NCI-H2081 (cell line): ENCODE measurements at regions not wholly inside any gene's neighbourhood (a gene's known extent, or its start where the extent isn't known, plus 50 kb on each side); places are given as distances from the start of the nearest gene placed in this dataset.

Source experiments
- DNase-seq, 2 experiments: peaks; one replicate each; lab custom pipeline; 2025; lab: John Stamatoyannopoulos, UW

DNA sequence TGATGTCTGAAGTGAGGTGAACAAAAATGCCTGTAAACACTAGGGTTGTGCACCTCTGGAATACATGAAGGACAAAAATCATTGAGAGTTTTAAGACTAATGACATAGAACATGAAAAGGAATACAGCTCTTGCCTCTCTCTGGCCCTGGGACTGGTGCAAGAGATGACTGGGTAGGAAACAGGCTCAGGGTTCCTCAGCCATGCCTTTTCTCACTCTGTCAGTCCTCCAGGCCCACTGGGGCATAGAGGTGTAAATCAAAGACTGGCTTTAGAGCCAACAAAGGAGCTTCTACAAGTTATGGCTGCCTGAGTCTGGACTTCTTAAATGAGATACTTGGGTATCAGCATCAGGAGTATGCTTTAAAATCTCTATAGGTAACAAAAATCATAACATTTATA lies 554.7 kb upstream of the KCNMB2 start:
- DNase-seq = no peak

DNA sequence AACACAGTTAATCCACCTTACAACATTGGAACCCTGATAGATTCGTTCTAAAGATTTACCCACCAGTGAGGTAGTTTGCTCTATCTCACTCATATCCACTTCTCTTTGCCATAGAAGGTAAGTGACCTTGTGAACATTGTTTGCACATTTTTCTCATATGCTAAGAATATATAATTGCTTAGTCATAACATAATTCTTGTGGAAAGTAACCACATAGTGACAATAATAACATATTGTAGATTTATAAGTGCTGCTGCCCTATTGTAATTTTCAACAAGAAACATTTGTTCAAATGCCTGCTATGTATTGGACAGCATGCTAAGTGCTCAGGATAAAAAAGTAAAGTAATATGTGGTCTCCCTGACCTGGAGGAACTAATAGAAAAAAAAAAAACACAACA lies 554.2 kb upstream of the KCNMB2 start:
- no peak for DNase-seq

DNA sequence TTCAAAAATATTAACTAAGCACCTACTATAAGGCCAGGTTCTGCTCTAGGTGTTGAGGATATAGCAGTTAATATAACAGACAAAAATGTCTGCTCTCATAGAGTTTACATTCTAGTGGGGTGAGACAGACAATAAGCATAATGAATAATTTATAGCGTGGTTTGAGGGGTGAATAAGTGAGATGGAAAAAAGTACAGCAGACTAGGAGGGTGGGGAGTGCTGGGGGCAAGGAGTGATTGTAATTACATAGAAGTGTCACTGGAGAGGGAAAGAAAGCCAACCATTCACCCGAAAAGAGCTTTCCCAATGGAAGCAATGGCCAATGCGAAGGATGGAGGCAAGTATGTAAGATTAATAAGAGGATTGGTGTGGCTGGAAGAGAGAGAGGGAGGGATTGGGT lies 552.9 kb upstream of the KCNMB2 start:
- DNase-seq = no peak

DNA sequence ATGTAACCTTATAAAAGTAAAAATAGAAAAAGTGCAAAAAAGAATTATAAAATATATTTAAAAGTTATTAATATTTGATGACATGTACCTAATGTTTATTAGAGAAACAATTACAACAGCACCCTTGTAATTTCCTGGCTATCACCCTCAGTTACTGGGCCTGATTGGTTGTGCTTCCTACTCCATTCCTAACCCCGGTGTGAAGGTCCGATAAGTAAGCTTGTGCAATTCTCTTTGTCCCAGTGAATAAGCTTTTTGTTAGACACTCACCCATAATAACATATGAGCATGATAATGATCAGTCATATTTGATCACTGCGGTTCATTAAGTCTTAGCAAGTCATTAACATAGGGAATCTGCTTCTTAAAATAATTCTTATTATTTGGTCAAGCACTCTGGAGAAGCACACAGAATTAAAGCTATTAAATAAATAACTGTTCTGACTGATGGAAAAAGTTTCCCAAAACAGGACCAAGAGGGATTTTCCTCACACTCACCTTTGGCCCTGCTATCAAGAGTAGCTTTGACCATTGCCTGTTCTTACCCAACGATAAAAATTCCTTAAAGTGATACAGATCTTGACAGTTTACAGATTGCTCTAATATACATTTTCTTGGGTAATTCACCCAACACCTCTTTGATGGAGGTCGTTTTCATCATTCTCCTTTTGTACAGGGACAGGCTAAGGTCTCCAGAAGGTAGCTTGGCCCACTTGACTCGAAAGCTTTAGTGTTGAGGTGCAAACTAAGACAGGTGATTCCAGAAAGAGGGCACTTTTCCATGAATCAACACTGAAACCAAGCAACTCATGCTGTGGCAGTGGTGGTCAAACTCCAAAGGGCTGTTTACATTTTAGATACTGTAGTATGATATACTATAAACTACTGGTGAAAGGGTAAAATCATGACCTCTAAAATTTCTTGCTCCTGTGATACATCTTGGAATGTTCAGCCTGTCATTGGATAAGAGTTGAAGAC lies 543.0 kb upstream of the KCNMB2 start:
- DNase-seq = no peak

DNA sequence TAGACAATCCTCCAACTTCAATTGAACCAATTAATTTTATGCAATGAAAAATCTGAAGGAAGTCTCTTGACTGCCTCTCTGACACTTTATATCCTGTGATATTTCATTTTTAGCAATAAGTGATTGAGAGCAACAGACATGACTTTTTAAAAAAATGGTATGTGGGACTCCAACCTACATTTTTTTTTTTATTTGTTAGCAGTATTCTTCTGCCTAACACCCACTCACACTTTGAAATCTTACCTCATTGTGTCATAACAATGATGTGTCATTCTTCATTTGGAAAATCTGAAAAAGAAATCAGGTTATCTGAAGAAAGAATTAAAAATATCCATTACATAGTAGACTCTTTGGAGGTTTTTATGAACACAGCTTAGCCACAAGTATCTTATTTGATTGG lies 541.3 kb upstream of the KCNMB2 start:
- DNase-seq = no peak

DNA sequence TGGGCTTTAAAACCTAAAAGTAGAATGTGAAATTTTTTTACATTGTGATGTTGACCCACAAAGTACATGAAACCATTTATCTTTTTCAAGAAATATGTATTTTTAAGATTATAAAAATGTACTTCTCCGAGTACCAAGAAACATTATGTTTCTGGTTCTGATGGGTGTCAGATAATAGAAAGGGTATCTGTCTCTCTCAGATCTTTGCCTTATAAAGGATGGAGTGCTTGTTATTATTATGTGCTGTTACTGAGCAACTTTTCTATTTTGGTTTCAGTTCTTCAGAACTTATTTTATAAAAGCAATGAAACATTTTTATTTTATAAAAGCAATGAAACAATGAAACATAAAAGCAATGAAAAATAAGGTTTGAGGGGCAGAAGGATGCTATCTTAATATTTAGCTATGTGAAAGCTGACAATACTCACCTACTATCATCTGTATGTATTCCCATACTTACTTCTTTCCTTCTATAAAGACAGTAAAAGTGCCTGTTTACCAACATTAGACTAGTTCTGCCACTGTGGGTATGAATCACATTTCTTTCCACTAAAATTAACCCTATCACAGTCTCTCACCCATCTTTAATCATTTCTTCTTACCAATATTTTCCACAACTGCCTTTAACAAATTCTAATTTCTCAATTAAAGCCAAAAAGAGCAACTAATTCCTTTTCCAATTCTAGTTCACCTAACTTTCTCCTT lies 540.7 kb upstream of the KCNMB2 start:
- no peak for DNase-seq

DNA sequence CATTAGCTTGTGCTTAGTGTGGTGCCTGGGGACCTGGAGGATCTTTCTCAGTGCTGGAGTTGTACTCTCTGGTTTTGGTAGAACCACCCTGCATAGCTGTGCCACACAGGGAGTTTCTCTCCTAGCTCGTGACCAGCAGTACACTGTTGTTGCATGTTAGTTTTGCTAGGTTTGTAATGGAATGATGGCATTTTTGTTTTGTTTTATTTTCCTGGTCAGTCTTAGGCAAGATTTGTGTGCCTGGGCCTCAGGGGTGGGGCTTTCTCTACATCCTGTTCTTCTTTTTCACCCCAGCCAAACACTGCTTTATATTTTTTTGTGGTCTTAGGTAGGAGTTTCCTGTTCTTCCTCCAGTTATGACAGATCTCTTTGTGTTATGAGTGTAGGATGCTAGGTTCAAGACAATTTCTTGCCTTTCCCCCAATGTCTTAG lies 534.5 kb upstream of the KCNMB2 start:
- no peak for DNase-seq

DNA sequence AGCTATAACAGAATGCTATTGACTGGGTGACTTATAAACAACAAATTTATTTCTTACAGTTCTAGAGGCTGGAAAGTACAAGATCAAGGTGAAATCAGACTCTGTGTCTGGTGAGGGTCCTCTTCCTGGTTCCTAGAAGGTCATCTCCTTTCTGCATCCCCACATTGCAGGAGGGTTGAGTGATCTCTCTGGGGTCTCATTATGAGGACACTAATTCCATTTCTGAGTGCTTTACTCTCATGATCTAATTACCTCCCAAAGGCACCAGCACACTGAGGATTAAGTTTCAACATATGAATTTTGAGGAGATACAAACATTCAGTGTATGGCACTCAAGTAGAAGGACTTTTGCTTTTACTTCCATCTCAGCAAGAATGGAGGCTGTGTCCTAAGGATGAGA lies 534.1 kb upstream of the KCNMB2 start:
- no peak for DNase-seq

DNA sequence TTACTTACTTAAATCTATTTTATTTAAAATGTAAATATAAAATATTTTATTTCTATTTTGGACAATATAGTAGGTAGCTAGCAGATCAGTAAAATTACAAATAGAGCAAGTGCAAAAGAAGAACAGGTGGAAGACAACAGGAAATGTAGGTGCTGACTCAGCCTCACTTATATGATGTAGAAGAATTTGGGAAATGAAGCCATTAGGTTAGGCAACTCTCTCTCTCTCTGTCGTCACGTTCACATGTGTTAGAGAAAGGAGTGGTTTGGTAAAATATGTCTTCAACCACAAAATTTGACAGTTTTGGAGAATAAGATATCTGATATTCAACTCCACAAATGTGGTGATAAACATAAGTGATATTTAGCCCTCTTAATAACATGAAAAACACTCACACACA lies 532.5 kb upstream of the KCNMB2 start:
- no peak for DNase-seq

DNA sequence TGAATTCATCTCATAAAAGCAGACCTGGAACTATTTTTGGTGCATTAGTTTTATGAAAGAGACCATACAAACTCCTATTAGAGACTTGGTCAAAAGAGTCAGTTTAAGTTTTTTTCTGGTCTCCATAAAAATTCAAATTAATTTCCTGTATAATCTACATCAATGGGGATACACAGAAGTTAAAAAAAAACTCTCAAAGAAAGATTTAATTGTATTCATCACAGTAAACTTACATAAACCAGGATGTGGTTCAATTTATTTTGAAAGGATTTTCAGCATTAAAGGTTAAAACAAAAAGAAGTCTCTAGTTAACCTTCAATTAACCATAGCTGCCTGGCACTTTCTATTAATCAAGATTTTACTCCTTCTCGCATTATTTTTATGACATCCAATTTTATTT lies 530.3 kb upstream of the KCNMB2 start:
- DNase-seq = no peak

DNA sequence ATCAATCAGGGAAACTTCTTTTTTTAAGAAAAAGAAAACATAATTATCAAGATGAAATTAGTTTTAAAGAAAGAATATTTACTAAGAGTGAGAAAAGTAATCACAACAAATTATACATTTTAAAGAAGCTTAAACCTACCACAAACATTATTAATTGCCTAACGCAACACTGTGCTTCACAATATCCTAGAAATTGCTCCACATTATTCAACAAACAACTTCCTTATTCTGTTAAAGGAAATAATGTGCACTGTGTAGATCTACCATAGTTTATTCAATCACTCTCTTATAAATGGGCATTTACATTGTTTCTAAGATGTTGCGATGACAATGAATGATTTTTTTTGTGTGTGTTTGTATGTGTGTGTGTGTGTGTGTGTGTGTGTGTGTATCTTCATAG lies 525.9 kb upstream of the KCNMB2 start:
- no peak for DNase-seq

DNA sequence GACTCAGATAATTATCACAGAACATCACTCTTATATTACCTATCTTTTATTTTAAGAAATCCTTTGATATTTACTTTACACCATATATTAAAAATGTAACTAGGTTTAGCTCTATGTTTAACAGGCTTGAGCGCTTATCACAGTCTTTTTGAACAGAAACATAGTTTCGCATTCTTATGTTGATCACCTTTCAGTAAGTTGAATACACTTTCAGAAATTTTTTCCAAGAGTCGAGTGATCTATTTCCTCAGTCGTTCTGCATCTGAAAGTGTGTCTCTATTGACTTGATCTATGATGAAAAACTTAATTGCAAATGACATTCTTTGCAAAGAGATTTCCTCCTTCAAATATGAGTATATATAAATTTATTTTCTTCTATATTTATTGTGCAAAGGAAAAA lies 516.6 kb upstream of the KCNMB2 start:
- DNase-seq = no peak

DNA sequence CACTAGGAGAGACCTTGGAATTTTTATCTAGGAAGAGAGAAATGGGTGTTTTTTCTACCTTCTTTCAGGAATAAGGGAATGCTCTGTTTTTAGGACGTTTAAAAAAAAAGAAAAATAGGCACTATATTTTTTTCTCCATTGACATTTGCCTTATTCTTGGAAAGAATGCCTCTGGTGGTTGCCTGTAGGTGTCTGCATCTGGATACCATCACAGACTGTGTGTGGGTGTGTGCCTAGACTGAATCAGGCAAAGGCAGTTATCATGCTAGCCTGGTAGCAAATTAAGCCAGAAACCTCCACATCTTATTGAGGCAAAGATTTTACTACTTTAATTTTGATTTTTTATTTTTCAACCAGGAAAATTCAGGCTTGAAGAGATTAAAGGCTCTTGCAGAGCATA lies 513.6 kb upstream of the KCNMB2 start:
- DNase-seq = no peak

DNA sequence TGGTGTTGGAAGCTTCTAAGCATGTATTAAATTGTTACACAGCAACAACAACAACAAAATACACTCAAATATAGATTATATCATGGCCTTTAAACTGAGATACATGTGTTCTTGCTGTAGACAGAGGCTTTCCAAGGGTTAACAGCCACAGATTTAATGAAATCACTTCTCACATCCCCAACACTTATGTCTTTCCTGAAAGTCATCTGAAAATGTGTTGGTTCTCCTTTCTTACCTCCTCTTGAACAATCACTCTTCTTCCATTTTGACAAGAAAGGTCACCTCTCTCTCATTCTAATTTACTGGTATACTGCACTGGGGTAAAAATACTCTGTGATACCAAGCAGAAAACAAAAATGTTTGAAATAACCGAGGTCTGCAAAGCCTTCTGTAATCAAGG lies 507.3 kb upstream of the KCNMB2 start:
- no peak for DNase-seq

DNA sequence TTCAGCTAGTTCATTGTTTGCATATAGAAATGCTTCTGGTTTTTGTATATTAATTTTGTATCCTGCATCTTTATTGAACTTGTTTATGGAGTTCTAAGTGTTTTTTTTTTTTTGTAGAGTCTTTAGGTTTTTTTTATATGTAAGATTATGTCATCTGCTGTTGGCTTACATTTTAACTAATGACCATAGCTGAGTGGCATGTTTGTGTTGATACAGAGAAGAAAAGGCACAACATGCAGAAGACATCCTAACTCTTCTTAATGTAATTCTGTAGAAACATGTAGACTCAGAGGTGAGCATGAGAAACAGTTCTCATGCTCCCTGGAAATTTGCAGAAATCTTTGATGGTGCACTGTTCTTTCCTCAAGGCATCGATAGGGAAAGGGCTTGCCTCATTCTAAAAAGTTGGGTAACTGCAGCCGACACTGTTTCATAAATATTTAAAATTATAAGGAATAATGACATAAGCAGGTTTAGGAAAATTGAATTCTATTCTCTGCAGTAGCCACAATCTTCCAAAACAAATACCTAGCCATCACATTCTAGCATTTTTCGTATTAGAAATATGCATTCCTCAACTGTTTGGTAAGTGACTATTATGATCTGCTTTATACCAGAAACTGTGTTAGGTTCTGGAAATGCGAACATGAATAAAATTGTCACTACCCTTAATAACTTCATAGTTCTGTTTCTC lies 499.6 kb upstream of the KCNMB2 start:
- no peak for DNase-seq

DNA sequence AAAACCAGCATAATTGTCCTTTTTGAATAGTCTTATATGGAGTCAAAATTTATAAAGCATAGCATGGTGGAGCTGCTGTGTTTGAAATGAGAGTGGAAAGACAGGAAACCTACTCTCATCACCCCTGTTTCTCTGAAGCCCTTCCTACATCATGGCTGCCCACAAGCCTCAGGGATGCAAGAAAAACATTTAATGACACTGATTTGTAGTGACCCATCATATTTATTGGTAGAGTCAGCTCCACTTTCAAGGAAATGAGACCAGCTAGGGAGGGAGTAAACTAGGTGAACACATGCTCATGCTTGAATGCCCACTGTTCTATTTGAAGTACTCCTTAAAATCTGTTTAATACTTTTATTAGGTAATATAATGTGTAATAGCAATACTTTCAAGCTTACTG lies 494.3 kb upstream of the KCNMB2 start:
- DNase-seq = no peak

DNA sequence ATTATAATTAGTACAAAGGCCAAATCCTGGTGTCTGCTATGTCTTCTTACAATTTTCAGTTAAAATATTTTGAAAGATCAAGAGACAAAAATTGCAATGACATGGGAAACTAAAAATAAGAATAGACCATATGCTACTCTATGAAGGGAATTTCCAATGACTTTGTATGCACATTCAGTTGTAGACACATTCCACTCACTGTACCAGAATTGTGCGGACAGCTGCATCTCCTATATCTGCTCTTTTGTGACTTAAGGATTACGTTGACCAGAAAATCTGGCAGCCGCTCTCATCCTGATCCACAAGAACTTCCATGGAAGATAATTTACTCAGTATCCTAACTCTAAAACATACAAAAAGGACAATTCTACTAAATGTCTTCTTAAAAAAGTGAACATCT lies 493.9 kb upstream of the KCNMB2 start:
- no peak for DNase-seq

DNA sequence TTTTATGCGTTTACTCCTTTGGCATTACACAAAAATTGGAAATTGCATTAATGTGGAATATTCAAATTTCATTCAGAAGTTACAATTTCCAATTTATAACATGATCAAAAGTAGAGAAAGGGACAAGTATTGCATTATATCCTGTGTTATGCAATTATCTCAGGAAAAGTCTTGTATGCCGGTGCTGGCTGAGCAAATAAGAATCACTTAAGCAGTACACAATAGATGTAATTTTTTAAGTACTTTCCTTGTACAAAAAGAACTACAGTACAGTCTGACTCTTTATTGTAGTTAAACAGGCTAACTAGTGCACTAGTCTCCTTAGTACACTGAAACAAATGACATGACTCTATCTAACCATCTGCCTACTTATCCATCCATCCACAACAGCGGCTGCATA lies 493.2 kb upstream of the KCNMB2 start:
- no peak for DNase-seq

DNA sequence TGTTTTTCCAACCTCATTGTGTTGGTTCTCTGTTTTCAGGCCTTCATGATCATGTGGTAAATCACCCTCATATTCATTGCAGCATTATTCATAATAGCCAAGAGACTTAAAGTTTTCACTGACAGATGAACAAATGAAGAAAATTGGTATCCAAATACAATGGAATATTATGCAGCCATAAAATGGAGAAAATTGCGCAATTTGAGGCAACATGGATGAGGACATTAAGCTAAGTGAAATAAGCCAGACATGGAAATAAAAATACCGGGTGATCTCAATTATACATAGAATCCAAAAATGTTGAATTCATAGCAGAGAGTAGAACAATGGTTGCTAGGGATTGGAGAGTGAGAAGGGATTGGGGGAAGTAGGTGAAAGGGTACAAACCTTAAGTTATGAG lies 491.9 kb upstream of the KCNMB2 start:
- DNase-seq = no peak

DNA sequence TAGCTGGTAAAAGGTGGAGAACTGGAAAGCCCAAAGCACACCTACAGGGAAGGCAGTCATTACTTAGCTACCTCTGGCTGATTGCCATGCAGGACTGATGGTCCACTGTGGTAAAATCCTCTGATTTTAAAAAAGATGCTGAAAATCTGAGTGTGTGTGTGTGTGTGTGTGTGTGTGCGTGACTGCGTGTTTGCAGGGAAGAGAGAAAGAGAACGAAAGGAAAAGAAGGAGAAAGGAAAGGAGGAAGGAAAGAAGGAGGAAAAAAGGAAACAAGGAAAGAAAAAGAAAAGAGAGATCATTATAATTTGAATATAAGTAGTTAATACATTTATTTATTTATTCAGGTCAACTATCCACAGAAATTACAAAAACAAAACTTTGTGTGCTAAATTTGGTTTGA lies 488.7 kb upstream of the KCNMB2 start:
- no peak for DNase-seq

DNA sequence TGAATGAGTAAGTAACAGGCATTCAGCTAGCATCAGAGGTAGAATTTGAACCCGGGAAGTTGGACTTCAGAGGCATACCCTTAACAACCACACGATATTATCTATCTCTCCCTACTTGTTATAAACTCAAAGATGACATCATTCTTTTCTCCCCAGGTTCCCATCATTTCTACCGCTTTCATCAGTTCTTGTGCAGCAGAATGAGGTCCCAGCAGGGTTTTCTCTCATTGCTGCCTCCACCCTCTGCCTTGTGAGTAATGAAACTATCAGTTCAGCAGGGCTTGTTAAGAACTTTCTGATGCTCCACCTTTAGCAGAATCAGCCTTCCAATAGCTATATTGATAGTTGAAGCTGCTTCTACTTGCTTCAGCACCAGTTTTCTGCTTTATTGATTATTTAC lies 487.5 kb upstream of the KCNMB2 start:
- no peak for DNase-seq

DNA sequence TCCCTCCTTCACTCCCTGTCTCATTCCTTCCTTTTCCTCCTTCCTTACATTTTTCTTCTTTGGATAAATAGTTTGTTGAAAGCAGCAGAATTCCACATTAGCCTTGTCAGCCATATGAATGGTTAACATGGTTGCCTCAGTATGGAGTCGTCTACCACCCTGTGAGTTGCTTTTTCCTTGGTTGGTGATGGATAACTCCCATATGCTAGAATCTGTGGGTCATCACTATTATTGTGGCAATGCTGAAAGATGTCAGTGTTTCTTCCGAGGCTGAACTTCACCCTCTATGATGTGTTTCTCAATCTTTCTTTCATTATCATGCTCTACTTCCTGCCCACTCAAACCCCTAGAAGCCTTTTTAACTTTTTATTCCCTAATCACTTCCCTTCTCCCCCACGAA lies 481.8 kb upstream of the KCNMB2 start:
- DNase-seq = no peak

DNA sequence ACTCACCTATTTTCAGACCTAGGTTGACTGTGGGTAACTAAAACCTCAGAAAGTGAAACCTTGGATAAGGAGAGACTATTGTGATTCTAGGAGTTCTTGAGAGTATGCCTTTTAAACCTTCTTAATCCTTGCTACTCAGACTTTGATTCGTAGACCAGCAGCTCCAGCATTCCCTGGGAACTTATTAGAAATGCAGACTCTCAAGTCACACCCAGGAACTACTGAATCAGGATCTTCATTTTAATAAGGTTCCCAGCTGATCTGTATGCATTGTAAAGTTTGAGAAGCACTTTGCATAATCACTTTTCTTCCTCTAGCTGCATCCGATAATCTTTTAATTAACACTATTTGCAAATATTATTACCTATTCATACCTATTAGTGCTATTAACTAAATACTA lies 480.3 kb upstream of the KCNMB2 start:
- no peak for DNase-seq
